Kasumi-1 (cell line): ENCODE measurements at regions not wholly inside any gene's neighbourhood (a gene's known extent, or its start where the extent isn't known, plus 50 kb on each side); places are given as distances from the start of the nearest gene placed in this dataset.

Experiments used
- DNase-seq, 2 experiments: peaks; one replicate each; lab custom pipeline; 2025; lab: John Stamatoyannopoulos, UW

GRCh38 chr1:240036526-240036925 is 55.2 kb upstream of the FMN2 start:
- no peak for DNase-seq
